Left kidney (tissue), 1 donor: ENCODE measurements at regions not wholly inside any gene's neighbourhood (a gene's known extent, or its start where the extent isn't known, plus 50 kb on each side); places are given as distances from the start of the nearest gene placed in this dataset.
A peak's percentile ranks its signal among the peaks of the same experiment; 100 is the strongest.
"Not testable (repeated sequence)": the region's sequence is repeated elsewhere in the genome, so short reads cannot be mapped to it uniquely, and the experiment has no call there.

Experiments
- DNase-seq: peaks from one replicate; pipeline ENCODE4 v3.0.0-alpha.2; 2013

GRCh38 chr15:81819924-81820635 is 225.7 kb downstream of the MEX3B start:
- no peak for DNase-seq

DNA sequence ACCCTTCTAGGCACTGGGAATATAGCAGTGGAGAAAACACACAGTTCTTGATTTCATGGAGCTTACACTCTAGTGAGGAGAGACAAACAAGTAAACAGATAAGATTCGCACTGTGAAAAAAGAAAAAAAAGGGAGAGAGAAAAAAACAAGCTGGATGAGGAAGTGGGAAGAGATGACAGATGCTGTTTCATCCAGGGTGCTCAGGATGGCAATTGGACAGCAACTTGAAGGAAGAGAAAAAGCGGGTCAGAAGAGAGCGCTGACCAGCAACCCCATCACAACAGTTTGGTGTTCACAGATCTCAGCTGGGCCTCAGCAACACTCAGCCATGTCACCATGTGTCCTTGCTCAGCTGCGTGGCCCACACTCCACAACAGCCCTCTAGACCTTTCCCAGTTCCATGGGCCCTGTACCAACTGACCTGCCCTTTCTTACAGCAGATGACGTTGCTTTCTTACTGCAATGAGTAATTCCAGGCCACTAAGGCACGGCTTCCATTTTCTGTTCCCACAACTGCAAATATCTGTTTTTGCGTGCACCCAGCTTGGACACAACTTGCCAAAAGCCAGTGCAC is 230.8 kb downstream of the MEX3B start:
- DNase-seq = no peak

- peak; percentile 6 for DNase-seq
Observed at GRCh38 chr15:81813215-81813614, 232.6 kb downstream of the MEX3B start.

GRCh38 chr15:81812456-81812855 is 233.4 kb downstream of the MEX3B start:
- no peak for DNase-seq

GRCh38 chr15:81811736-81812135 is 234.1 kb downstream of the MEX3B start:
- no peak for DNase-seq

- peak; percentile 6 for DNase-seq
Observed at GRCh38 chr15:81809543-81809942, 236.3 kb downstream of the MEX3B start.

- no peak for DNase-seq
Observed at GRCh38 chr15:81807806-81808205, 238.0 kb downstream of the MEX3B start.

- no peak for DNase-seq
Observed at GRCh38 chr15:81807186-81807585, 238.6 kb downstream of the MEX3B start.

- no peak for DNase-seq
Observed at GRCh38 chr15:81795899-81796298, 249.9 kb downstream of the MEX3B start.

- no peak for DNase-seq
Observed at GRCh38 chr15:81792646-81793045, 253.2 kb downstream of the MEX3B start.

- DNase-seq = not testable (repeated sequence)
Observed at GRCh38 chr15:81791322-81791721, 254.5 kb downstream of the MEX3B start.

- DNase-seq = no peak
Observed at GRCh38 chr15:81789403-81789802, 256.4 kb downstream of the MEX3B start.

DNA sequence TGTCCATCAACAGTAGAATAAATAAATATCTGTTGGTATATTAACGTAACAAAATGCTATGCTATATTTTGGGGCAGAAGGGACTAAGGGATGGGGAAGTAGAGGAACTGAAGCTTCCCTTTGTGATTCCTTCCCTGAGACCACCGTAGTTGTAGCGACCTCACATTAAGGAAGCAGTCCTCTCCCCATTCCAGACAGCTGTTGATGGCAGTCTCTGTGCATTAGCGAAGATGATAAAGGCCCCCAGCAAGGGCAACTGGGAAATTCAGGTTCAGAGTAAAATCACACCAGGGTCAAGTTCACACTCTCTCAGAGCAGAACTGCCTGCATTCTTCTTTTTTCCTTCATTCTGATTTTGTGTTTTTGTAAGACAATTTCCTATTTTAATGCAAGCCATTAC is 259.0 kb downstream of the MEX3B start:
- DNase-seq = no peak

- no peak for DNase-seq
Observed at GRCh38 chr15:81785679-81786078, 260.1 kb downstream of the MEX3B start.

GRCh38 chr15:81785181-81785580 is 260.6 kb downstream of the MEX3B start:
- DNase-seq = no peak

DNA sequence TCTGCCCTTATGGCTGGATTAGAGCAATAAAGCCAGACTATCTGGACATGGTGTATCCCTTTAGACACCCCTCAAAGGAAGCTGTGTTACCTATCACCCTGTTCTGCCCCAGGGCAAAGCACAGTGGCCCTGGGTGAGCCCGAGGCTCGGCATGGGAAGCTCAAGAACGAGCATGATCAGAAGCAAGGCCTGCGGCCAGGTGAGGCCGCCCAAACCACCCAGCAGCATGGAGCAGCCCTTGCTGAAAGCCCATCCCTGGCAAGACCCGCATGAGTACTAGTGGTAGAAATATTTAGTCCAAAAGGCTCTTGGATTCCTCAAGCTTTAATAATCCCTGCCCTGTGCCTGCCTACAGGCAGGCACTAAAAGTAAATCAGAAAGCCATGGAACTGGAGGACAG is 261.1 kb downstream of the MEX3B start:
- DNase-seq = no peak

DNA sequence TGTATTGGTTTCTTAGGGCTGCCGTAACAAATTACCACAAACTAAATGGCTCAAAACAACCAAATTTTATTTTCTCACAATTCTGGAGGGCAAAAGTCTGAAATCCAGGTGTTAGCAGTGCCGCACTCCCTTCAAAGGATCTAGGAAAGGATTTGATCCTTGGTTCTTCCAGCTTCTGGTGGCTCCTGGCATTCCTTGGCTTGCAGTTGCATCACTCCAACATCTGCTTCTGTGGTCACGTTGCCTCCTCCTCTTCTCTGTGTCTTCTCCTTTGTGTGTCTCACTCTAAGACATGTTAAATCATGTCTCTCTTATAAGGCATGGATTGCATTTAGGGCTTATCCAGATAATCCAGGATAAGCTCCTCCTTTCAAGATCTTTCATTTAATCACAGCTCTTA is 262.2 kb downstream of the MEX3B start:
- no peak for DNase-seq

GRCh38 chr15:81783076-81783475 is 262.7 kb downstream of the MEX3B start:
- DNase-seq = no peak

DNA sequence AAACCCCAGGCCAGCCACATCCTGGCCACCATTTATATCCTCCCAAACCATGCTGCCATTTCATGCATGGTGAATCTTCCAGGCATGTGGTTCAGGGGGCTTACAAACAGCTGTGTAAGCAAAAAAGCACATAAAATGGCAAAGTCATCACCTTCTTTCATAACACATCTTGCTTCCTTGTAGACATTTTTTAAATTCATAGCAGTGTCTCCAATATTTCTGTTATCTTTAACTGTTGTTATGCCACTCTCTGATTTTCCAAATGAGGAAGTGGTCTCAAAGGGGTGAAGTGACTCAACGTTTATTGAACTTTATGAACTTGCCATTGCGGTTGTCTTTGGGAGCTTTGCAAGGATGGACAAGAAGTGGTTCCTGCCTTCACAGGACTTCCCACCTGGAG is 264.4 kb downstream of the MEX3B start:
- DNase-seq = no peak

GRCh38 chr15:81780966-81781365 is 264.9 kb downstream of the MEX3B start:
- no peak for DNase-seq

DNA sequence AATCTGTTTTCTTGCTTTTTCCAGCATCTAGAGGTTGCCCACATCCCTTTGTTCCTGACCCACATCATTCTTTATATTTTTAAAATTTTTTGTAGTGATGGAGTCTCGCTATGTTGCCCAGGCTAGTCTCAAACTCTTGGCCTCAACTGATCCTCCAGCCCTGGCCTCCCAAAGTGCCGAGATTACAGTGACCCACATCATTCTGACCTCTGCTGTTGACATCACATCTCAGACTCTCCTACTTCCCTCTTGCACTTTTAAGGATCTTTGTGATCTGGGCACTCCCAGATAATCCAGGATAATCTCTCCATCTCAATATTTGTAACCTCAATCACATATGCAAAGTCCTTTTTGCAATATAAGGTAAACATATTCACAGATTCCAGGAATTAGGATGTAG is 266.6 kb downstream of the MEX3B start:
- no peak for DNase-seq

DNA sequence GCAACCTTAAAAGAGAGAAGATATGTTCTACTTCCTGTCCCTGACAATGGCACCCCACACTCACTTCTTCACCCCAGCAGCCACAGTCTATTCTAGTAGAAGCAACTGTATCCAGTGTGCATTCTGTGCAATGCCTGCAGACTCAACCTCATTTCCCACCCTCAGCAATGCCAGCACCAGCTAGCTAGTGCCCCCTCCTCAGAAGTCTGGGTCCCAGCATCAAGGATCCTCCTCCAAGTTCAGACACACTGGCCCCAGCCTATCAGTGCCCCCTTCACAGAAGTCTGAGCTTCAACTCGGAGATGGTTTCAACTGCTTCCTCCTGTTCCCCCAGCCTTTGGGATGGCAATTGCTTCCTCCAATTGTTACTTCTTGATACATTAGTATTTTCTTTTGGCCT is 268.3 kb downstream of the MEX3B start:
- no peak for DNase-seq

- no peak for DNase-seq
Observed at GRCh38 chr15:81776976-81777375, 268.8 kb downstream of the MEX3B start.

DNA sequence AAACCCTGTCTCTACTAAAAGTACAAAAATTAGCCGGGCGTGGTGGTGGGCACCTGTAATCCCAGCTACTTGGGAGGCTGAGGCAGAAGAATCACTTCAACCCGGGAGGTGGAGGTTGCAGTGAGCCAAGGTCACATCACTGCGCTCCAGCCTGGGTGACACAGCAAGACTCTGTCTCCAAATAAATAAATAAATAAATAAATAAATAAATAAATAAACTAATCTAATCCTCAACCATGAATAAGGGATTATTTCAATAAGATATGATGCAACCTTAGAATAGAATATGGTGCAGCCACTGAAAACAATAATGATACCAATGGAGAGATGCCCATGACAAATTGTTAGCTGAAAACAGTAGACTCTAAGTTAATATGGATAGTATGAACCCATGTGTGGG is 270.0 kb downstream of the MEX3B start:
- not testable (repeated sequence) for DNase-seq
